Testis (tissue), 2 donors: ENCODE measurements at regions not wholly inside any gene's neighbourhood (a gene's known extent, or its start where the extent isn't known, plus 50 kb on each side); places are given as distances from the start of the nearest gene placed in this dataset.

ENCODE experiments used
- POLR2A ChIP-seq: fragments of 450-650 bp; IDR thresholded peaks from one replicate; pipeline ENCODE4 v1.6.1; 2017; ENCODE audit warnings: antibody characterized with exemption, mild to moderate bottlenecking, moderate library complexity
- TF ChIP-seq, protein P1 (sequence below), 3 experiments: fragments of 450-650 bp in 2 of 3; fragments of 200-600 bp in 1 of 3; sonication (generic) in 1 of 3; IDR thresholded peaks; one replicate each; pipeline ENCODE4 v1.5.1; 2016 to 2019; ENCODE audit warnings: antibody characterized with exemption in 3 of 3, mild to moderate bottlenecking in 2 of 3, moderate library complexity in 1 of 3

DNA sequence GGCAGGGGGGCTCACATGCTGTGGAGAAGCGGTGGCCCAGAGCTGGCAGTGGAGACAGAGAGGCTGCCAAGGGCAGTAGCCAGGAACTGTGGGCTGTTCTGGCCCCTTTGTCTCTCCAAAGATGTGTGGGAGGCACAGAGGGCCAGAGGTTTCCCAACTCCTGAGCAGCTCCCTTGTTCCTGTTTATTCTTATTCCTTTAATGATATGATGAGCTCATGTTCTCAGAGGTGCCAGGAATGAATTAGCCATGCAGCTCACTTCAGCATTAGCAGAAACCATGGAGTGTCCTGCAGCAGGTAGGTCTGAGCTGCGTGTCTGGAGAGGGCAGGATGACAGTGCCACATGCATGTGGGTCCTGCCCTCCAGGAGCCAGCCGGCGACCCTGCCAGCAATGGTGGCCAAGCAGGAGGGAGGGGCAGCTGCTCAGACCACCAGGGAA is 77.9 kb upstream of the FZD7 start:
- TF ChIP-seq POLR2A = no peak
- TF ChIP-seq, protein P1, sequence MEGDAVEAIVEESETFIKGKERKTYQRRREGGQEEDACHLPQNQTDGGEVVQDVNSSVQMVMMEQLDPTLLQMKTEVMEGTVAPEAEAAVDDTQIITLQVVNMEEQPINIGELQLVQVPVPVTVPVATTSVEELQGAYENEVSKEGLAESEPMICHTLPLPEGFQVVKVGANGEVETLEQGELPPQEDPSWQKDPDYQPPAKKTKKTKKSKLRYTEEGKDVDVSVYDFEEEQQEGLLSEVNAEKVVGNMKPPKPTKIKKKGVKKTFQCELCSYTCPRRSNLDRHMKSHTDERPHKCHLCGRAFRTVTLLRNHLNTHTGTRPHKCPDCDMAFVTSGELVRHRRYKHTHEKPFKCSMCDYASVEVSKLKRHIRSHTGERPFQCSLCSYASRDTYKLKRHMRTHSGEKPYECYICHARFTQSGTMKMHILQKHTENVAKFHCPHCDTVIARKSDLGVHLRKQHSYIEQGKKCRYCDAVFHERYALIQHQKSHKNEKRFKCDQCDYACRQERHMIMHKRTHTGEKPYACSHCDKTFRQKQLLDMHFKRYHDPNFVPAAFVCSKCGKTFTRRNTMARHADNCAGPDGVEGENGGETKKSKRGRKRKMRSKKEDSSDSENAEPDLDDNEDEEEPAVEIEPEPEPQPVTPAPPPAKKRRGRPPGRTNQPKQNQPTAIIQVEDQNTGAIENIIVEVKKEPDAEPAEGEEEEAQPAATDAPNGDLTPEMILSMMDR (IDR thresholded peaks at IDR 0.05) = no peak
